ENCODE measurements at regions not wholly inside any gene's neighbourhood (a gene's known extent, or its start where the extent isn't known, plus 50 kb on each side); places are given as distances from the start of the nearest gene placed in this dataset.
A peak's percentile ranks its signal among the peaks of the same experiment; 100 is the strongest.

DNA sequence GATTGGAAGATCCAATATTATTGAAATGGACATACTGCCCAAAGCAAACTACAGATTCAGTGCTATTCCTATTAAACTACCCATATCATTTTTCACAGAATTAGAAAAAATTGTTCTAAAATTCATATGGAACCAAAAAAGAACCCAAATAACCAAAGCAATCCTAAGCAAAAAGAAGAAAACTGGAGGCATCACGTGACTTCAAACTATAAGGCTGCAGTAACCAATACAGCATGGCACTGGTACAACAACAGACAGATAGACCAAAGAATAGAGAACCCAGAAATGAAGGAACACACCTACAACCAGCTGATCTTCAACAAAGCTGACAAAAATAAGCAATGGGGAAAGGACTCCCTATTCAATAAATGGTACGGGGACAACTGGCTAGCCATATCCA, 765.4 kb downstream of the SORCS3 start (continued):
- TF ChIP-seq, protein P1, sequence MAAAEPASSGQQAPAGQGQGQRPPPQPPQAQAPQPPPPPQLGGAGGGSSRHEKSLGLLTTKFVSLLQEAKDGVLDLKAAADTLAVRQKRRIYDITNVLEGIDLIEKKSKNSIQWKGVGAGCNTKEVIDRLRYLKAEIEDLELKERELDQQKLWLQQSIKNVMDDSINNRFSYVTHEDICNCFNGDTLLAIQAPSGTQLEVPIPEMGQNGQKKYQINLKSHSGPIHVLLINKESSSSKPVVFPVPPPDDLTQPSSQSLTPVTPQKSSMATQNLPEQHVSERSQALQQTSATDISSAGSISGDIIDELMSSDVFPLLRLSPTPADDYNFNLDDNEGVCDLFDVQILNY (CRISPR knock-in tag; IDR thresholded peaks at IDR 0.05): no peak

DNA sequence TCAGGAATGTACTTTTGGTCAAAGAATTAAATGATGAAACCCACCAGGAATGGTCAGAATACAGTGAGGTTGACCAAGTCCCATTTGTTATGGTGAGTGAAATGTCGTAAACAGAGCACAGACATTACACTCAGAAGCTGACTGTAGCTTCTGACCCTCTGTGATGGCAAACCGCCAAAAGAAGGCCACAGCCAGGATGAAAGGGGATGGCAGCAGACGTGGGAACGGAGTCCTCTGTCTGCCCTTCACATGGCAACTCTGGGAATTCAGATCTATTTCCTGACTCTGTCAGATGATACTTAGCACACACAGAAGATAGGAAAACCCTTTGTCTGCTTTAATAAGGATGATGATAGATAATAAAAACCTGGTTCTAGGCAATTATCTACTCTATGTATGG, 757.1 kb downstream of the SORCS3 start:
- DNase-seq (ENCODE audit: low spot score): no peak
- H3K4me1 Mint-ChIP-seq: peaks cover 8% of the 10 kb centered on the region
- ChIA-PET CTCF (no interaction called here), POLR2A (no interaction called here)
- no peaks in the 10 kb centered on the region for H3K36me3 Mint-ChIP-seq
- ATAC-seq: no peak
- no peak overlapping the region for H3K4me3 Mint-ChIP-seq
- 0 out of 2 replicates have a peak overlapping the region, but pooled peaks have one; percentile 19 for H3K27ac Mint-ChIP-seq
- H3K27me3 Mint-ChIP-seq (ENCODE audit: low read depth): no peaks in the 10 kb centered on the region; the same call in 1 of the 2 replicates
- H3K9me3 Mint-ChIP-seq: peaks cover 3% of the 10 kb centered on the region
- TF ChIP-seq FOXJ3 (CRISPR knock-in tag; IDR thresholded peaks at IDR 0.05; ENCODE audit: borderline replicate concordance) (no peak), SMAD4 (CRISPR knock-in tag; IDR thresholded peaks at IDR 0.05) (no peak), KAT7 (CRISPR knock-in tag; IDR thresholded peaks at IDR 0.05; ENCODE audit: borderline replicate concordance) (no peak), OVOL2 (CRISPR knock-in tag; IDR thresholded peaks at IDR 0.05; ENCODE audit: borderline replicate concordance) (no peak), CREM (CRISPR knock-in tag; IDR thresholded peaks at IDR 0.05) (no peak), PRRX2 (CRISPR knock-in tag; IDR thresholded peaks at IDR 0.05) (no peak), FOXP1 (CRISPR knock-in tag; IDR thresholded peaks at IDR 0.05; ENCODE audit: borderline replicate concordance) (no peak), NR1H2 (CRISPR knock-in tag; IDR thresholded peaks at IDR 0.05) (no peak)
- TF ChIP-seq, protein P2, sequence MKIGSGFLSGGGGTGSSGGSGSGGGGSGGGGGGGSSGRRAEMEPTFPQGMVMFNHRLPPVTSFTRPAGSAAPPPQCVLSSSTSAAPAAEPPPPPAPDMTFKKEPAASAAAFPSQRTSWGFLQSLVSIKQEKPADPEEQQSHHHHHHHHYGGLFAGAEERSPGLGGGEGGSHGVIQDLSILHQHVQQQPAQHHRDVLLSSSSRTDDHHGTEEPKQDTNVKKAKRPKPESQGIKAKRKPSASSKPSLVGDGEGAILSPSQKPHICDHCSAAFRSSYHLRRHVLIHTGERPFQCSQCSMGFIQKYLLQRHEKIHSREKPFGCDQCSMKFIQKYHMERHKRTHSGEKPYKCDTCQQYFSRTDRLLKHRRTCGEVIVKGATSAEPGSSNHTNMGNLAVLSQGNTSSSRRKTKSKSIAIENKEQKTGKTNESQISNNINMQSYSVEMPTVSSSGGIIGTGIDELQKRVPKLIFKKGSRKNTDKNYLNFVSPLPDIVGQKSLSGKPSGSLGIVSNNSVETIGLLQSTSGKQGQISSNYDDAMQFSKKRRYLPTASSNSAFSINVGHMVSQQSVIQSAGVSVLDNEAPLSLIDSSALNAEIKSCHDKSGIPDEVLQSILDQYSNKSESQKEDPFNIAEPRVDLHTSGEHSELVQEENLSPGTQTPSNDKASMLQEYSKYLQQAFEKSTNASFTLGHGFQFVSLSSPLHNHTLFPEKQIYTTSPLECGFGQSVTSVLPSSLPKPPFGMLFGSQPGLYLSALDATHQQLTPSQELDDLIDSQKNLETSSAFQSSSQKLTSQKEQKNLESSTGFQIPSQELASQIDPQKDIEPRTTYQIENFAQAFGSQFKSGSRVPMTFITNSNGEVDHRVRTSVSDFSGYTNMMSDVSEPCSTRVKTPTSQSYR (CRISPR knock-in tag; IDR thresholded peaks at IDR 0.05): no peak
- TF ChIP-seq, protein P3, sequence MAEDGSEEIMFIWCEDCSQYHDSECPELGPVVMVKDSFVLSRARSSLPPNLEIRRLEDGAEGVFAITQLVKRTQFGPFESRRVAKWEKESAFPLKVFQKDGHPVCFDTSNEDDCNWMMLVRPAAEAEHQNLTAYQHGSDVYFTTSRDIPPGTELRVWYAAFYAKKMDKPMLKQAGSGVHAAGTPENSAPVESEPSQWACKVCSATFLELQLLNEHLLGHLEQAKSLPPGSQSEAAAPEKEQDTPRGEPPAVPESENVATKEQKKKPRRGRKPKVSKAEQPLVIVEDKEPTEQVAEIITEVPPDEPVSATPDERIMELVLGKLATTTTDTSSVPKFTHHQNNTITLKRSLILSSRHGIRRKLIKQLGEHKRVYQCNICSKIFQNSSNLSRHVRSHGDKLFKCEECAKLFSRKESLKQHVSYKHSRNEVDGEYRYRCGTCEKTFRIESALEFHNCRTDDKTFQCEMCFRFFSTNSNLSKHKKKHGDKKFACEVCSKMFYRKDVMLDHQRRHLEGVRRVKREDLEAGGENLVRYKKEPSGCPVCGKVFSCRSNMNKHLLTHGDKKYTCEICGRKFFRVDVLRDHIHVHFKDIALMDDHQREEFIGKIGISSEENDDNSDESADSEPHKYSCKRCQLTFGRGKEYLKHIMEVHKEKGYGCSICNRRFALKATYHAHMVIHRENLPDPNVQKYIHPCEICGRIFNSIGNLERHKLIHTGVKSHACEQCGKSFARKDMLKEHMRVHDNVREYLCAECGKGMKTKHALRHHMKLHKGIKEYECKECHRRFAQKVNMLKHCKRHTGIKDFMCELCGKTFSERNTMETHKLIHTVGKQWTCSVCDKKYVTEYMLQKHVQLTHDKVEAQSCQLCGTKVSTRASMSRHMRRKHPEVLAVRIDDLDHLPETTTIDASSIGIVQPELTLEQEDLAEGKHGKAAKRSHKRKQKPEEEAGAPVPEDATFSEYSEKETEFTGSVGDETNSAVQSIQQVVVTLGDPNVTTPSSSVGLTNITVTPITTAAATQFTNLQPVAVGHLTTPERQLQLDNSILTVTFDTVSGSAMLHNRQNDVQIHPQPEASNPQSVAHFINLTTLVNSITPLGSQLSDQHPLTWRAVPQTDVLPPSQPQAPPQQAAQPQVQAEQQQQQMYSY (CRISPR knock-in tag; IDR thresholded peaks at IDR 0.05): no peak
- TF ChIP-seq, protein P4, sequence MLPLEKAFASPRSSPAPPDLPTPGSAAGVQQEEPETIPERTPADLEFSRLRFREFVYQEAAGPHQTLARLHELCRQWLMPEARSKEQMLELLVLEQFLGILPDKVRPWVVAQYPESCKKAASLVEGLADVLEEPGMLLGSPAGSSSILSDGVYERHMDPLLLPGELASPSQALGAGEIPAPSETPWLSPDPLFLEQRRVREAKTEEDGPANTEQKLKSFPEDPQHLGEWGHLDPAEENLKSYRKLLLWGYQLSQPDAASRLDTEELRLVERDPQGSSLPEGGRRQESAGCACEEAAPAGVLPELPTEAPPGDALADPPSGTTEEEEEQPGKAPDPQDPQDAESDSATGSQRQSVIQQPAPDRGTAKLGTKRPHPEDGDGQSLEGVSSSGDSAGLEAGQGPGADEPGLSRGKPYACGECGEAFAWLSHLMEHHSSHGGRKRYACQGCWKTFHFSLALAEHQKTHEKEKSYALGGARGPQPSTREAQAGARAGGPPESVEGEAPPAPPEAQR (CRISPR knock-in tag; IDR thresholded peaks at IDR 0.05): no peak
- TF ChIP-seq, protein P5, sequence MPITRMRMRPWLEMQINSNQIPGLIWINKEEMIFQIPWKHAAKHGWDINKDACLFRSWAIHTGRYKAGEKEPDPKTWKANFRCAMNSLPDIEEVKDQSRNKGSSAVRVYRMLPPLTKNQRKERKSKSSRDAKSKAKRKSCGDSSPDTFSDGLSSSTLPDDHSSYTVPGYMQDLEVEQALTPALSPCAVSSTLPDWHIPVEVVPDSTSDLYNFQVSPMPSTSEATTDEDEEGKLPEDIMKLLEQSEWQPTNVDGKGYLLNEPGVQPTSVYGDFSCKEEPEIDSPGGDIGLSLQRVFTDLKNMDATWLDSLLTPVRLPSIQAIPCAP (CRISPR knock-in tag; IDR thresholded peaks at IDR 0.05): no peak
- TF ChIP-seq, protein P6, sequence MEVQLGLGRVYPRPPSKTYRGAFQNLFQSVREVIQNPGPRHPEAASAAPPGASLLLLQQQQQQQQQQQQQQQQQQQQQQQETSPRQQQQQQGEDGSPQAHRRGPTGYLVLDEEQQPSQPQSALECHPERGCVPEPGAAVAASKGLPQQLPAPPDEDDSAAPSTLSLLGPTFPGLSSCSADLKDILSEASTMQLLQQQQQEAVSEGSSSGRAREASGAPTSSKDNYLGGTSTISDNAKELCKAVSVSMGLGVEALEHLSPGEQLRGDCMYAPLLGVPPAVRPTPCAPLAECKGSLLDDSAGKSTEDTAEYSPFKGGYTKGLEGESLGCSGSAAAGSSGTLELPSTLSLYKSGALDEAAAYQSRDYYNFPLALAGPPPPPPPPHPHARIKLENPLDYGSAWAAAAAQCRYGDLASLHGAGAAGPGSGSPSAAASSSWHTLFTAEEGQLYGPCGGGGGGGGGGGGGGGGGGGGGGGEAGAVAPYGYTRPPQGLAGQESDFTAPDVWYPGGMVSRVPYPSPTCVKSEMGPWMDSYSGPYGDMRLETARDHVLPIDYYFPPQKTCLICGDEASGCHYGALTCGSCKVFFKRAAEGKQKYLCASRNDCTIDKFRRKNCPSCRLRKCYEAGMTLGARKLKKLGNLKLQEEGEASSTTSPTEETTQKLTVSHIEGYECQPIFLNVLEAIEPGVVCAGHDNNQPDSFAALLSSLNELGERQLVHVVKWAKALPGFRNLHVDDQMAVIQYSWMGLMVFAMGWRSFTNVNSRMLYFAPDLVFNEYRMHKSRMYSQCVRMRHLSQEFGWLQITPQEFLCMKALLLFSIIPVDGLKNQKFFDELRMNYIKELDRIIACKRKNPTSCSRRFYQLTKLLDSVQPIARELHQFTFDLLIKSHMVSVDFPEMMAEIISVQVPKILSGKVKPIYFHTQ (CRISPR knock-in tag; IDR thresholded peaks at IDR 0.05): no peak
- TF ChIP-seq, protein P7, sequence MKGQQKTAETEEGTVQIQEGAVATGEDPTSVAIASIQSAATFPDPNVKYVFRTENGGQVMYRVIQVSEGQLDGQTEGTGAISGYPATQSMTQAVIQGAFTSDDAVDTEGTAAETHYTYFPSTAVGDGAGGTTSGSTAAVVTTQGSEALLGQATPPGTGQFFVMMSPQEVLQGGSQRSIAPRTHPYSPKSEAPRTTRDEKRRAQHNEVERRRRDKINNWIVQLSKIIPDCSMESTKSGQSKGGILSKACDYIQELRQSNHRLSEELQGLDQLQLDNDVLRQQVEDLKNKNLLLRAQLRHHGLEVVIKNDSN (CRISPR knock-in tag; IDR thresholded peaks at IDR 0.05): no peak
- TF ChIP-seq, protein P8, sequence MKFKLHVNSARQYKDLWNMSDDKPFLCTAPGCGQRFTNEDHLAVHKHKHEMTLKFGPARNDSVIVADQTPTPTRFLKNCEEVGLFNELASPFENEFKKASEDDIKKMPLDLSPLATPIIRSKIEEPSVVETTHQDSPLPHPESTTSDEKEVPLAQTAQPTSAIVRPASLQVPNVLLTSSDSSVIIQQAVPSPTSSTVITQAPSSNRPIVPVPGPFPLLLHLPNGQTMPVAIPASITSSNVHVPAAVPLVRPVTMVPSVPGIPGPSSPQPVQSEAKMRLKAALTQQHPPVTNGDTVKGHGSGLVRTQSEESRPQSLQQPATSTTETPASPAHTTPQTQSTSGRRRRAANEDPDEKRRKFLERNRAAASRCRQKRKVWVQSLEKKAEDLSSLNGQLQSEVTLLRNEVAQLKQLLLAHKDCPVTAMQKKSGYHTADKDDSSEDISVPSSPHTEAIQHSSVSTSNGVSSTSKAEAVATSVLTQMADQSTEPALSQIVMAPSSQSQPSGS (CRISPR knock-in tag; IDR thresholded peaks at IDR 0.05; ENCODE audit: borderline replicate concordance, low read depth): no peak
- TF ChIP-seq, protein P9, sequence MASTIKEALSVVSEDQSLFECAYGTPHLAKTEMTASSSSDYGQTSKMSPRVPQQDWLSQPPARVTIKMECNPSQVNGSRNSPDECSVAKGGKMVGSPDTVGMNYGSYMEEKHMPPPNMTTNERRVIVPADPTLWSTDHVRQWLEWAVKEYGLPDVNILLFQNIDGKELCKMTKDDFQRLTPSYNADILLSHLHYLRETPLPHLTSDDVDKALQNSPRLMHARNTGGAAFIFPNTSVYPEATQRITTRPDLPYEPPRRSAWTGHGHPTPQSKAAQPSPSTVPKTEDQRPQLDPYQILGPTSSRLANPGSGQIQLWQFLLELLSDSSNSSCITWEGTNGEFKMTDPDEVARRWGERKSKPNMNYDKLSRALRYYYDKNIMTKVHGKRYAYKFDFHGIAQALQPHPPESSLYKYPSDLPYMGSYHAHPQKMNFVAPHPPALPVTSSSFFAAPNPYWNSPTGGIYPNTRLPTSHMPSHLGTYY (CRISPR knock-in tag; IDR thresholded peaks at IDR 0.05): no peak
- TF ChIP-seq, protein P10, sequence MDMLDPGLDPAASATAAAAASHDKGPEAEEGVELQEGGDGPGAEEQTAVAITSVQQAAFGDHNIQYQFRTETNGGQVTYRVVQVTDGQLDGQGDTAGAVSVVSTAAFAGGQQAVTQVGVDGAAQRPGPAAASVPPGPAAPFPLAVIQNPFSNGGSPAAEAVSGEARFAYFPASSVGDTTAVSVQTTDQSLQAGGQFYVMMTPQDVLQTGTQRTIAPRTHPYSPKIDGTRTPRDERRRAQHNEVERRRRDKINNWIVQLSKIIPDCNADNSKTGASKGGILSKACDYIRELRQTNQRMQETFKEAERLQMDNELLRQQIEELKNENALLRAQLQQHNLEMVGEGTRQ (CRISPR knock-in tag; IDR thresholded peaks at IDR 0.05): no peak
